Upper lobe of left lung (tissue), 6 donors: ENCODE measurements at regions not wholly inside any gene's neighbourhood (a gene's known extent, or its start where the extent isn't known, plus 50 kb on each side); places are given as distances from the start of the nearest gene placed in this dataset.
A peak's percentile ranks its signal among the peaks of the same experiment; 100 is the strongest.

Experiments used
- ATAC-seq, 2 donors: fragments of 200-7000 bp; cut with Tn5 transposase; one replicate each; pipeline ENCODE4 v1.9.1; 2022; ENCODE audit warnings: mild to moderate bottlenecking in 2 of 2, moderate library complexity in 2 of 2; ENCODE audit not compliant: low FRiP score in 2 of 2
- DNase-seq, 2 donors: peaks; one replicate each; pipeline ENCODE4 v3.0.0-alpha.2; 2019 to 2020
- H3K27ac ChIP-seq, 4 donors: fragments of 200-600 bp; sonication (generic); one replicate each; pipeline ENCODE4 v1.5.1; 2016 to 2019
- H3K27me3 ChIP-seq, 4 donors: fragments of 200-600 bp; sonication (generic); one replicate each; pipeline ENCODE4 v1.5.1; 2017 to 2019
- H3K36me3 ChIP-seq, 4 donors: fragments of 200-600 bp; sonication (generic); one replicate each; pipeline ENCODE4 v1.5.1; 2016 to 2019
- H3K4me1 ChIP-seq, 4 donors: fragments of 200-600 bp; sonication (generic); one replicate each; pipeline ENCODE4 v1.5.1; 2018 to 2019
- H3K4me3 ChIP-seq, 4 donors: fragments of 200-600 bp; sonication (generic); one replicate each; pipeline ENCODE4 v1.5.1; 2017 to 2019; ENCODE audit warnings: mild to moderate bottlenecking in 2 of 4, moderate library complexity in 1 of 4
- H3K9me3 ChIP-seq, 4 donors: fragments of 200-600 bp; sonication (generic); one replicate each; pipeline ENCODE4 v1.5.1; 2018 to 2019
- EP300 ChIP-seq, 4 donors: sonication (generic); formaldehyde crosslinking; IDR thresholded peaks; one replicate each; pipeline ENCODE4 v1.5.1; 2017; ENCODE audit warnings: antibody characterized with exemption in 4 of 4, control low read depth in 2 of 4
- POLR2A ChIP-seq, 4 donors: fragments of 450-650 bp; IDR thresholded peaks; one replicate each; pipeline ENCODE4 v1.5.1; 2016 to 2017; ENCODE audit warnings: antibody characterized with exemption in 4 of 4, mild to moderate bottlenecking in 2 of 4
- POLR2AphosphoS5 ChIP-seq, 2 donors: sonication (generic); formaldehyde crosslinking; IDR thresholded peaks; one replicate each; pipeline ENCODE4 v1.5.1; 2017; ENCODE audit warnings: antibody characterized with exemption in 2 of 2
- WGBS, 2 donors: methylation state at CpG; one replicate each; pipeline ENCODE4 v1.1.5; 2017 to 2018; 5-methylcytosine and 5-hydroxymethylcytosine counted together
- TF ChIP-seq, protein P1 (sequence below), 6 experiments: fragments of 450-650 bp in 4 of 6; fragments of 200-600 bp in 2 of 6; sonication (generic) in 2 of 6; IDR thresholded peaks; one replicate each; pipeline ENCODE4 v1.5.1; 2016 to 2019; ENCODE audit warnings: antibody characterized with exemption in 6 of 6
- donor health status: DM: no; HTN: no; CAD: no; lungs with moderate emphysema.
- donor health status: DM: no; HTN: yes; CAD: no; lungs with severe emphysema.

DNA sequence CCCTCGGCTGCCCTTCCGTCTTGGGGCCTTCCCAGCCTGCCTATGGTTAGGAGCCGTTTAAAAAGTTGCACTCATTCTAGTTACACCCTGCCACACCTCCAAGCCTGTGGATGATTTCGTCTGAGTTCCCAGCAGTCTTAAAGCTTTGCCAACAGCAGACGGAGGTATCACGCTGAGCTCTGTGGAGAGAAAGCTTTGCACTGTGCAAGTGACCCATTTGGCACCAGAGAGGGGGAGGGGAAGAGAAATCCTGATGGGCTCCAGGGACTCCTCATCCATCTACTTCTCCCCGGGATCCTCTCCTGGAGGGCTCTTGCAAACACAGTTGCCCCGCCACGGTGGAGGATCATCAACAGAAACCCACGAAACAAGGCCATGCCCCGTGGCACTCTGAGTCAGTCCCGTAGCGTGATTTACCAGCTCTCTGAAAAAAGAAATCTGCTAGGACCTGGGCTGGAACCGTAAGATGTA, 98.8 kb upstream of the CITED2 start:
- peak overlapping the region in 3 of 4 donors; percentile 23 to 61 (median 34) for H3K27ac ChIP-seq
- WGBS, 2 donors: 67 to 76% methylated on average over 14 of the region's 14 CpGs
- no peaks in the 10 kb centered on the region for H3K27me3 ChIP-seq
- ATAC-seq (peak; percentile 34 to 80), DNase-seq (peak in 1 of 2 donors; percentile 26)
- no peaks in the 10 kb centered on the region for H3K9me3 ChIP-seq
- TF ChIP-seq POLR2A (IDR thresholded peaks at IDR 0.05) (no peak), POLR2AphosphoS5 (IDR thresholded peaks at IDR 0.05) (no peak), EP300 (IDR thresholded peaks at IDR 0.05) (no peak)
- TF ChIP-seq, protein P1, sequence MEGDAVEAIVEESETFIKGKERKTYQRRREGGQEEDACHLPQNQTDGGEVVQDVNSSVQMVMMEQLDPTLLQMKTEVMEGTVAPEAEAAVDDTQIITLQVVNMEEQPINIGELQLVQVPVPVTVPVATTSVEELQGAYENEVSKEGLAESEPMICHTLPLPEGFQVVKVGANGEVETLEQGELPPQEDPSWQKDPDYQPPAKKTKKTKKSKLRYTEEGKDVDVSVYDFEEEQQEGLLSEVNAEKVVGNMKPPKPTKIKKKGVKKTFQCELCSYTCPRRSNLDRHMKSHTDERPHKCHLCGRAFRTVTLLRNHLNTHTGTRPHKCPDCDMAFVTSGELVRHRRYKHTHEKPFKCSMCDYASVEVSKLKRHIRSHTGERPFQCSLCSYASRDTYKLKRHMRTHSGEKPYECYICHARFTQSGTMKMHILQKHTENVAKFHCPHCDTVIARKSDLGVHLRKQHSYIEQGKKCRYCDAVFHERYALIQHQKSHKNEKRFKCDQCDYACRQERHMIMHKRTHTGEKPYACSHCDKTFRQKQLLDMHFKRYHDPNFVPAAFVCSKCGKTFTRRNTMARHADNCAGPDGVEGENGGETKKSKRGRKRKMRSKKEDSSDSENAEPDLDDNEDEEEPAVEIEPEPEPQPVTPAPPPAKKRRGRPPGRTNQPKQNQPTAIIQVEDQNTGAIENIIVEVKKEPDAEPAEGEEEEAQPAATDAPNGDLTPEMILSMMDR (IDR thresholded peaks at IDR 0.05): no peak
- peaks cover 7 to 26% (median 10%) of the 10 kb centered on the region in 4 donors for H3K4me1 ChIP-seq
- H3K36me3 ChIP-seq: no peaks in the 10 kb centered on the region
- no peak overlapping the region for H3K4me3 ChIP-seq

DNA sequence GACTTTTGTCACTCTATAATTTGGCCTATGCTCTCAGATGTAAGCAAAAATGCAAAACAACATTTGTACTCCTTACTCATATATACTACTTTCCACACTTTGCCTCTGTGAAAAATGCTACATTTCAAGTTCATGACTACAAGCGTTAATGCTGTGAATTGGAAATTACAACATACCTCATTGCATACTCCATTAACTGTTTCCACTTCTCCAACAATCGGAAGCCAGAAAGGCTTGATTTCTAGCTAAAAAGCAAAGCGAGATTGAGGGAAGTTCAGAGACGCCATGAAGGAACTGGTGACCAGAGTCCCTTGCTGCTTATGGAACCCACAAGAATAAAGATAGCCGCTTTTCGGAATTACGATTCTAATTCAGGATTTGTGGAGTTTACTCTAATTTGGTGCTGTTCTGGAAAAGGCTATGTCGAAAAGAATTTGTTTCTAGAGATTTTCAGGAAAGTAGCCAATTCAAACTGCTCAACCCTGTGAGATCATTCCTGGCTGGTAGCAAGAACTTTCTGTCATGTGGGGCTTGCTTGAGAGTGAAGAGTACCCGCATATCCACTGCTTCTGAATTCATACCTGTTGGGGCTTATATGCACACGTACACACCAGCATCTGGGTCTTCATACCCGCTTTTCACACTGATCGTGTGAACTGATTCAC, 98.0 kb upstream of the CITED2 start:
- TF ChIP-seq POLR2AphosphoS5 (IDR thresholded peaks at IDR 0.05) (no peak), POLR2A (IDR thresholded peaks at IDR 0.05) (no peak), EP300 (IDR thresholded peaks at IDR 0.05) (no peak)
- TF ChIP-seq, protein P1 (IDR thresholded peaks at IDR 0.05): no peak
- ATAC-seq: peak in 1 of 2 donors; percentile 63
- WGBS, 2 donors: 75 to 82% methylated on average over 12 of the region's 12 CpGs
- DNase-seq: no peak
- H3K36me3 ChIP-seq: no peaks in the 10 kb centered on the region
- H3K4me3 ChIP-seq: no peak overlapping the region
- H3K4me1 ChIP-seq: peaks cover 7 to 26% (median 10%) of the 10 kb centered on the region in 4 donors
- no peaks in the 10 kb centered on the region for H3K27me3 ChIP-seq
- no peaks in the 10 kb centered on the region for H3K9me3 ChIP-seq
- H3K27ac ChIP-seq: peak overlapping the region in 3 of 4 donors; percentile 23 to 61 (median 34)

DNA sequence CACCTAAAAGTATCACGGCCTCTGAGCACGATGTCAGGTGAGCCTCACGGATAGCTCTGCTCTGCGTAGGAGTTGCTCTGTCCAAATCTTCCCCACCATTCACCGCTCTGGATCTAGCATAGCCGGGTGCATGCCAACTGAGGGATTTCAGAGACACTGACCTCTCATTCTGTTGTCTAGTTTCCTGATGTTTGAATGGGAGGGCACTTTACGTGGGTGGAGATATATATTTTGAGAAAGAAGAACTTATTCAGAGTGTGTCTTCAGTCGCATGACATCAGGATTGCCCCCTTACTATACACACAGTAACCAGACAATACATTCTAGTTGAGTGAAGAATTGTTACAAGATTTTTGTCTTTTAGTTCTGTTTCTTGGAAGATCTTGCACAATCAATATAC, 96.5 kb upstream of the CITED2 start:
- no peaks in the 10 kb centered on the region for H3K36me3 ChIP-seq
- H3K27me3 ChIP-seq: no peaks in the 10 kb centered on the region
- no peak overlapping the region for H3K27ac ChIP-seq
- DNase-seq (no peak), ATAC-seq (no peak)
- peaks cover 7 to 26% (median 10%) of the 10 kb centered on the region in 4 donors for H3K4me1 ChIP-seq
- no peaks in the 10 kb centered on the region for H3K9me3 ChIP-seq
- WGBS, 2 donors: 88 to 90% methylated on average over 8 of the region's 8 CpGs
- H3K4me3 ChIP-seq: no peak overlapping the region
- TF ChIP-seq EP300 (IDR thresholded peaks at IDR 0.05) (no peak), POLR2A (IDR thresholded peaks at IDR 0.05) (no peak), POLR2AphosphoS5 (IDR thresholded peaks at IDR 0.05) (no peak)
- TF ChIP-seq, protein P1 (IDR thresholded peaks at IDR 0.05): no peak

DNA sequence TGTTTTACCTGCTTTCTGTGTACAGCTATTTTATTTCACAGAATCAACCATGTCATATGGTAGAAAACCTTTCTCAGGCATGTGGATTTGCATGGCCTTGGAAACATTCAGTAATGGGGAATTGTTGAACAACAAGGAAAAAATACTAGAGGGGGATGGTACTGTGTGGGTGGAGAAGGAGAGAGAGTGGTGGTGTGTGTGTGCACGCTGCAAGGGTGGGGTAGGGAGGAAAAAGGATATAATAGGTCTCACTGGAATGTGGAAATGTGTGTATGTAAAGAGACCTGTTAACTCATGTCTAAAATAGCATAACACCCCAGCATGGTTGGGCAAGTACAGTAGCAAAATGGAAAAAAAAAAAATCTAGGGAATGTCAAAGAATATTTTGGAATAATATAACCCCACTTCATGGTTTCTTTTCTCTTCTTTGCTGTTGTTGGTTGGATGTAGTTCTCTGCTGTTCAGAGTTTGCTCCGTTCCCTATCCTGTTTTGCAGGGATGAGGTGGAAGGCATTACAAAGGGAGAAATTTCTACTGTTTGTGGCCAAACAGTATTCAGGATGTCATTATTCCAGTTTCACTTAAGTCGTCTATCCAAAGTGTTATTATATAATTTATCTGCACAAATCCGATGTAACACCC, 93.9 kb upstream of the CITED2 start:
- Histone ChIP-seq H3K27ac (no peak overlapping the region), H3K4me1 (peaks cover 0 to 11% (median 3%) of the 10 kb centered on the region in 4 donors), H3K36me3 (no peaks in the 10 kb centered on the region), H3K27me3 (no peaks in the 10 kb centered on the region), H3K9me3 (no peaks in the 10 kb centered on the region), H3K4me3 (no peak overlapping the region)
- WGBS, 2 donors: 47 to 57% methylated on average over 4 of the region's 4 CpGs
- no peak for DNase-seq
- TF ChIP-seq POLR2A (IDR thresholded peaks at IDR 0.05) (no peak), POLR2AphosphoS5 (IDR thresholded peaks at IDR 0.05) (no peak), EP300 (IDR thresholded peaks at IDR 0.05) (no peak)
- TF ChIP-seq, protein P1 (IDR thresholded peaks at IDR 0.05): no peak
- no peak for ATAC-seq
